ENCODE measurements at regions not wholly inside any gene's neighbourhood (a gene's known extent, or its start where the extent isn't known, plus 50 kb on each side); places are given as distances from the start of the nearest gene placed in this dataset.

DNA sequence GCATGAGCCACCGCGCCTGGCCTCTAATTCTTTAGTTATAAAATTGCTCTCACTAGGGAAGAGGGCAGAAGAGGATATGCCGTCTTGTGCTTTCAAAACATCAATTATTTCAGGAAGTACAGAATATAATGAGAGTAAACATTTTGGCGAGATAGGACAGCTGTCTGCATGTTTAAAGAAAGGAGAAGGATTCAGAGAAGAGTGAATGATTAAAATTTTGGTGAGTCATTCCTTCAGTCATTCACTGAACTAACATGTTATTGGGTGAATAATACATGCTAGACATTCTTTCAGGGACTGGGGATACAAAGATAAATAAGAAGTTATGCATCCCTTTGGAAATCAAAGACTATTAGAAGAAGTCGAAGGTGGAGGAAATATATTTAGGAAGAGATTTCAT, 590.3 kb upstream of the GOT2 start:
- TF ChIP-seq POLR2A (IDR thresholded peaks at IDR 0.05; ENCODE audit: insufficient read depth in 1 of 2, low read depth in 2 of 2, low read length in 2 of 2) = no peak
- TF ChIP-seq ZNF431 (CRISPR knock-in tag; IDR thresholded peaks at IDR 0.05; ENCODE audit: borderline replicate concordance, low read depth) = no peak
- no peak for TF ChIP-seq ZNF446 (CRISPR knock-in tag; IDR thresholded peaks at IDR 0.05)
- TF ChIP-seq, protein P1, sequence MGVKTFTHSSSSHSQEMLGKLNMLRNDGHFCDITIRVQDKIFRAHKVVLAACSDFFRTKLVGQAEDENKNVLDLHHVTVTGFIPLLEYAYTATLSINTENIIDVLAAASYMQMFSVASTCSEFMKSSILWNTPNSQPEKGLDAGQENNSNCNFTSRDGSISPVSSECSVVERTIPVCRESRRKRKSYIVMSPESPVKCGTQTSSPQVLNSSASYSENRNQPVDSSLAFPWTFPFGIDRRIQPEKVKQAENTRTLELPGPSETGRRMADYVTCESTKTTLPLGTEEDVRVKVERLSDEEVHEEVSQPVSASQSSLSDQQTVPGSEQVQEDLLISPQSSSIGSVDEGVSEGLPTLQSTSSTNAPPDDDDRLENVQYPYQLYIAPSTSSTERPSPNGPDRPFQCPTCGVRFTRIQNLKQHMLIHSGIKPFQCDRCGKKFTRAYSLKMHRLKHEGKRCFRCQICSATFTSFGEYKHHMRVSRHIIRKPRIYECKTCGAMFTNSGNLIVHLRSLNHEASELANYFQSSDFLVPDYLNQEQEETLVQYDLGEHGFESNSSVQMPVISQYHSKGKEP (CRISPR knock-in tag; IDR thresholded peaks at IDR 0.05) = no peak
- TF ChIP-seq ZNF839 (CRISPR knock-in tag; IDR thresholded peaks at IDR 0.05; ENCODE audit: borderline replicate concordance) = no peak
- TF ChIP-seq NFYB (CRISPR knock-in tag; IDR thresholded peaks at IDR 0.05) = no peak

Measured in HepG2 (cell line).